Naive thymus-derived CD8-positive, alpha-beta T cell (primary cell): ENCODE measurements at regions not wholly inside any gene's neighbourhood (a gene's known extent, or its start where the extent isn't known, plus 50 kb on each side); places are given as distances from the start of the nearest gene placed in this dataset.
A peak's percentile ranks its signal among the peaks of the same experiment; 100 is the strongest.
"Not testable (repeated sequence)": the region's sequence is repeated elsewhere in the genome, so short reads cannot be mapped to it uniquely, and the experiment has no call there.

Experiments used
- ATAC-seq, 2 donors: fragments of 150-1000 bp; cut with Tn5 transposase in 1 of 2; sonication (Bioruptor Pico), chemical (Tn5 transposase) in 1 of 2; 1 replicate in 1 of 2; 2 replicates in 1 of 2; pipeline ENCODE4 v1.10.0; 2021; ENCODE audit warnings: mild to moderate bottlenecking in 2 of 2, moderate library complexity in 2 of 2
- POLR2A ChIA-PET: fragments of 350-600 bp; sonication (Branson Sonifier 250); formaldehyde crosslinking; loops from one replicate; lab custom pipeline; 2021; ENCODE audit warnings: antibody characterized with exemption; lab: Charles Lee
- DNase-seq, 10 donors: peaks; one replicate each; pipeline versions ENCODE4 v3.0.0 to v3.0.0-alpha.2; 2020 to 2022
- H3K27ac Mint-ChIP-seq, 10 donors: one replicate each; pipeline ENCODE4 v1.8.0; 2020 to 2022; ENCODE audit warnings: mild to moderate bottlenecking in 10 of 10, mixed read lengths in 10 of 10, moderate library complexity in 4 of 10, inconsistent platforms in 1 of 10
- H3K27me3 Mint-ChIP-seq, 5 donors: one replicate each; pipeline ENCODE4 v1.8.0; 2021 to 2022; ENCODE audit warnings: mixed read lengths in 5 of 5
- H3K36me3 Mint-ChIP-seq, 3 donors: one replicate each; pipeline ENCODE4 v1.8.0; 2020 to 2022; ENCODE audit warnings: mixed read lengths in 3 of 3, mild to moderate bottlenecking in 2 of 3, inconsistent platforms in 1 of 3
- H3K4me1 Mint-ChIP-seq, 4 donors: one replicate each; pipeline ENCODE4 v1.8.0; 2021 to 2022; ENCODE audit warnings: mixed read lengths in 4 of 4
- H3K4me3 Mint-ChIP-seq, 10 donors: one replicate each; pipeline ENCODE4 v1.8.0; 2020 to 2022; ENCODE audit warnings: mild to moderate bottlenecking in 10 of 10, mixed read lengths in 10 of 10, moderate library complexity in 6 of 10, inconsistent platforms in 1 of 10
- H3K9me3 Mint-ChIP-seq, 9 donors: one replicate each; pipeline ENCODE4 v1.8.0; 2020 to 2022; ENCODE audit warnings: mixed read lengths in 9 of 9, mild to moderate bottlenecking in 3 of 9, inconsistent platforms in 1 of 9, moderate library complexity in 1 of 9

DNA sequence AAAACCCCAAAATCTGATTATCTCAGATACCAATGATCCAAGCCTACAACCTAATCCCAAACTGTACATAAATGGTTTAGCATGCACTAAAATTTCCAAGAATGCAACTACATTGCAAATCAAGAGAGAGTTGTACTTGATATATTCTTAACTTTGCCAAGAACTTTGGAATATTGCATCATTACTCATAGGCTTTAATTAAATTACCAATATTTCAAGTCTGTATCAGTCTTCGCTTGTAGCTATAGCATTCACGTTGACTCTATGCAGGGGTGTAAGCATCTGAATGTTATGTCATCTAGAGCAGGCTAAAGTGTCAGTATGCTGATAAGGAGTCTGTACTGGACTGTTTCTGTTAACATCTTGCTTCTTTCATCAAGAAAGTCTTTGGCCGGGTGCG, 56.3 kb downstream of the FOXI3 start:
- Mint-ChIP-seq H3K4me3 (no peak overlapping the region), H3K36me3 (no peaks in the 10 kb centered on the region), H3K27ac (no peak overlapping the region), H3K9me3 (peaks cover 0 to 6% (median 0%) of the 10 kb centered on the region in 9 donors), H3K27me3 (peaks cover 0 to 32% (median 7%) of the 10 kb centered on the region in 5 donors), H3K4me1 (no peaks in the 10 kb centered on the region)
- ATAC-seq, result no peak
- DNase-seq, result no peak
- POLR2A ChIA-PET, result no interaction called here

DNA sequence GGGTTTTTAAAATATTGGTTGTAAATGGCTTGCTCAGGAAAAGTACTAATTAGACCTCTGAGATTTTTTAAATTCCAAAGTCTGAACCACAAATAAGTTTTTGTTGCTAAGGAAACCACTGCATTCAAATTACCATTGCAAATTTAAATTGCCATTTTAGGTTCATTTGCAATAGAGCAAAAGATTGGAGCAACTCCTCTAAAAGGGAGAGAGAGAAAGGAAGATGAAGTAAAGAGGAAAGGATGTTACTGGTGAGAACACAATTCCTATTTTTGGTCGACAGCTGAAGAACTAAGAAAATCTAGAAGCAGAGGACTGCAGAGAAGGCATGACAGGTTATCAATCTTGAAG, 74.9 kb downstream of the FOXI3 start:
- Mint-ChIP-seq H3K9me3 (peaks cover 0 to 14% (median 6%) of the 10 kb centered on the region in 9 donors), H3K27me3 (peaks cover 6 to 14% (median 9%) of the 10 kb centered on the region in 5 donors), H3K36me3 (peaks cover 0 to 6% (median 0%) of the 10 kb centered on the region in 3 donors), H3K4me1 (no peaks in the 10 kb centered on the region), H3K27ac (no peak overlapping the region), H3K4me3 (no peak overlapping the region)
- ATAC-seq, result no peak
- POLR2A ChIA-PET, result no interaction called here
- DNase-seq, result no peak

DNA sequence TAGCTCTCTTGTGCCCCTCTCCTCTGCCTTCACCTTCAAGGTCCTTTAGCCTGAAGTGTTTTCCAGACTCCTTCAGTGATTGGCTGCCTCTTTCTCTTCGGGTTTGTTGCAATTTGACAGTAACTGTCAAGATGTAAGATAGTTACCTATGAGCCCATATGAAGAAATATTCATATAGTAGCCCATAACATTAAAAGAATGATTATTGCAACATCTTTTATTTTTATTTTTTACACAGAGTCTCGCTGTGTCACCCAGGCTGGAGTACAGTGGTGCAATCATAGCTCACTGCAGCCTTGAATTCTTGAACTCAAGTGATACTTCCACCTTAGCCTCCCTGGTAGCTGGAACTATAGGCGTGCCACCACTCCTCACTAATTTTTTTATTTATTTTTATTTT, 80.5 kb downstream of the FOXI3 start:
- DNase-seq, result no peak
- Mint-ChIP-seq H3K27me3 (peaks cover 1 to 19% (median 5%) of the 10 kb centered on the region in 5 donors), H3K4me3 (no peak overlapping the region), H3K4me1 (no peaks in the 10 kb centered on the region), H3K9me3 (peaks cover 0 to 14% (median 2%) of the 10 kb centered on the region in 9 donors), H3K36me3 (peaks cover 0 to 6% (median 0%) of the 10 kb centered on the region in 3 donors), H3K27ac (no peak overlapping the region)
- ATAC-seq, result no peak
- POLR2A ChIA-PET, result no interaction called here

DNA sequence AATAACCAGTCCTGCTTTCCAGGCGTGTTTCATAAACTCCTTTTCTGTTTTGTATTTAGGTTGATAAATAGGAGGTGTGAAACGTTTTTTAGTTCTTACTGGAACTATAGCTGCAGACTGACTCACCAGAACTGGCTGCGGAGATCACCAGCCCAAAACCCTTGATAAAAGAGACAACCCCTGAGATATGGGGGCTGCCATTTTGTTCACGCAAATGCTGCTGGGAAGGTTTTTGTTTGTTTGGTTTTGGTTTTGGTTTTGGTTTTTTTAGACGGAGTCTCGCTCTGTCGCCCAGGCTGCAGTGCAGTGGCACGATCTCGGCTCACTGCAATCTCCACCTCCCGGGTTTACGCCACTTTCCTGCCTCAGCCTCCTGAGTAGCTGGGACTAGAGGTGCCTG, 87.1 kb downstream of the FOXI3 start:
- H3K4me3 Mint-ChIP-seq, H3K4me1 Mint-ChIP-seq, ATAC-seq, H3K27ac Mint-ChIP-seq, DNase-seq, H3K36me3 Mint-ChIP-seq, H3K9me3 Mint-ChIP-seq, POLR2A ChIA-PET: not testable (repeated sequence)
- H3K27me3 Mint-ChIP-seq, result peaks cover 0 to 11% (median 2%) of the 10 kb centered on the region in 5 donors

DNA sequence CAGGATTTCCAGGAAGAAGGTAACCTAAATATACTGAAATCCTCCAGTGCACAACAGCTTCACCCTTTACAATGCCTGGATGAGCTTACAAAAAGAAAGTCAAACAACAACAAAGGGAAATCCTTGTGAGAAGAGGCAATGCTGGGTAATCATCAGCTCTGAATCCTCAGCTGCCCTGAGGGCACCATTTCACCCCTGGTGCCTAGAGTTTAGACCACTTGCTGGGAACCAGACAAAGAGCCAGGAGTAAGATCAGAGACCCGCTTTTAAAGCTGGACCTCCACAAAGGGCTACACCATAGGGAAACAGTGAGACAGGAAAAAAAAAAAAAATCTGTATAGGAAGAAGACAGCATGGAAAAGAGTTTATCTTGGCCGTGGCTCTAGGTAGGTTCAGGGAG, 97.0 kb downstream of the FOXI3 start:
- POLR2A ChIA-PET, result no interaction called here

DNA sequence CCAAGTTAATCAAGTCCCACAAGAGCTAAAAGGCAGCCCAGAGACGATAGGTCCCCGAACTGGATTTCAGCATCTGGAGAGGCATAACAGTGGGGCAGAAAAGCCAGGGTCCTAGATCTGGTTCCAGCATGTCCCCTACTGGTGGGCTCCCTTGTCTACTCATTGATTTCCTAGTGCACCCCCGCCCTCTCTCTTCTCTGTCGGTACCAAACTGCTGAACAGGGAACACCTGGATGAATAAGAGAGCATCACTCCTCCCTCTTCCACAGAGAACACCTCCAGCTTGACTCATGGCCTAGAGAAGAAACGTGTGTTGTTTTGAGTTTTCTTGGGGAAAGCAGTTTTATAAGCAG, 101.3 kb downstream of the FOXI3 start:
- peaks cover 2 to 12% (median 8%) of the 10 kb centered on the region in 4 donors for H3K4me1 Mint-ChIP-seq
- POLR2A ChIA-PET, result no interaction called here
- H3K36me3 Mint-ChIP-seq, result peaks cover 0 to 2% (median 0%) of the 10 kb centered on the region in 3 donors
- peaks cover 23 to 66% (median 39%) of the 10 kb centered on the region in 5 donors for H3K27me3 Mint-ChIP-seq
- no peaks in the 10 kb centered on the region for H3K9me3 Mint-ChIP-seq
- peak overlapping the region in 2 of 10 donors; percentile 39 to 44 for H3K27ac Mint-ChIP-seq
- DNase-seq (no peak), ATAC-seq (no peak)
- peak overlapping the region in 8 of 10 donors; percentile 46 to 80 (median 70) for H3K4me3 Mint-ChIP-seq

More for the DNA sequence above, 97.0 kb downstream of the FOXI3 start:
- H3K4me3 Mint-ChIP-seq, result no peak overlapping the region
- no peak for ATAC-seq
- no peak overlapping the region for H3K27ac Mint-ChIP-seq
- DNase-seq, result no peak
- H3K27me3 Mint-ChIP-seq, result peaks cover 15 to 41% (median 28%) of the 10 kb centered on the region in 5 donors
- peaks cover 2 to 6% (median 6%) of the 10 kb centered on the region in 4 donors for H3K4me1 Mint-ChIP-seq
- H3K9me3 Mint-ChIP-seq, result peaks cover 0 to 2% (median 0%) of the 10 kb centered on the region in 9 donors
- peaks cover 0 to 2% (median 0%) of the 10 kb centered on the region in 3 donors for H3K36me3 Mint-ChIP-seq

DNA sequence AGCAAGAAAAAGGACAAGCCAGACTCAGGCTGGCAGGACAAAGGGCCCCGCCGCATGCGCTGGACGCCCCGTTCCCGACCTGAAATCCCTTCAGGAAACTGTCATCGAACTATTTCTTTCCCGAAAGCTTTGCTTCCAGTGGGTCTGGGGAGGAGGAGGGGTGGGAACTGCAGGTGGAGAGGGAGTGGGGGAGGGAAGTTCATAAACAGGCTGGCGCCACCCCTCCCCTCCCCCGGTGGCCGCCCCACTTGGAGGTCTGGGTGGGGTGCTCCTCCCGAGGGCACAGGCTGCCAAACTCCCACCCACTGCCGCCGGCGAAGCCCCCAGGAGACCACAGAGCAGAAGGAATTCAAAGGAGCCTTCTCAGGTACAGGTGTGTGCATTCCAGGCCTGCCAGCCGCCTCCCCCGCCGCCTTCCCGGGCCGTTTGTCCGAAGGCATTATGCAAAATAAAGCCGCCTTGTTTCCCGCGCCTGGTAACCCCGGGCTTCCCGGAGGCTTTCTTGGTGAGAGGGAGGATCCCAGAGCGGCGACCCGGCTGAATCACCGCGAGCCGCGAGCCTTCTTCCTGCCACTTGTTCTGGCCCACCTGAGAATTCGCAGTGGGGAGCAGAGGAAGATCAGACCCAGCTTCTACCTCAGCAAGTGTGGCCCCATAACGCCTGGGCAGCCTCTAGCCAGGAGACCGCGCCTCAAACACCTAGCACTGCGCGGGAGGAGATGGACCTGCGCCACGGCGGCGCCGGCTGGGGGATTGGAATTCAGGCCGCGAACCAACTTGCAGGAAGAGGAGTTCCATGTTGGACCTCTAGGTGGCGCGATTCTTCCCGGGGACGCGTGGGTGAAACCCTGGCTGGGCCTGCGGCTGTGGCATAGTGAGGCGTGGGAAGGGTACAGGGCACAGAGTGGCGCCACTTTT, 101.9 kb downstream of the FOXI3 start:
- DNase-seq, result peak in 9 of 10 donors; percentile 26 to 64 (median 54)
- H3K27me3 Mint-ChIP-seq, result peaks cover 21 to 66% (median 42%) of the 10 kb centered on the region in 5 donors
- peaks cover 0 to 2% (median 0%) of the 10 kb centered on the region in 3 donors for H3K36me3 Mint-ChIP-seq
- peaks cover 2 to 12% (median 8%) of the 10 kb centered on the region in 4 donors for H3K4me1 Mint-ChIP-seq
- POLR2A ChIA-PET, result no interaction called here
- peak overlapping the region in 1 of 10 donors; percentile 44 for H3K27ac Mint-ChIP-seq
- H3K9me3 Mint-ChIP-seq, result no peaks in the 10 kb centered on the region
- peak; percentile 28 to 50 for ATAC-seq
- H3K4me3 Mint-ChIP-seq, result peak overlapping the region; percentile 64 to 80 (median 74)

DNA sequence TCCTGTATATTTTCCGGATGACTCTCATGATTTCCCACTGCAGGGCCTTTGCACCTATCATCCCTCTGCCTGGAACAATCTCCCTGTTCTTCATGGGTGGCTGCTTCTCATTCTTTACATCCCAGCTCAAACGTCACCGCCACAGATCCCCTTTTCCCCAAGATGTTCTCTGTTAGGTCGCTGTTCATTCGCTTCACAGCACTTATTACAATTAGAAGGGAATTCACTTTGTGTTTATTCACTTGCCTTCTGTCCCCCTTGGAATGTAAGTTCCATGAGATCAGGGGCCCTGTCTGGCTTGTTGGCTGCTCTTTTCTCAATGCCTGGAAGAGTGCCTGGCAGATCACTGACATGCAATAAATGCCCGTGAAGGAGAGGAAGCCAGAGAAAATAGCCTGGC, 106.7 kb downstream of the FOXI3 start:
- peaks cover 0 to 6% (median 0%) of the 10 kb centered on the region in 9 donors for H3K9me3 Mint-ChIP-seq
- POLR2A ChIA-PET, result no interaction called here
- H3K4me1 Mint-ChIP-seq, result peaks cover 3 to 12% (median 8%) of the 10 kb centered on the region in 4 donors
- ATAC-seq, result no peak
- no peak for DNase-seq
- H3K27me3 Mint-ChIP-seq, result peaks cover 11 to 39% (median 26%) of the 10 kb centered on the region in 5 donors
- no peaks in the 10 kb centered on the region for H3K36me3 Mint-ChIP-seq
- H3K27ac Mint-ChIP-seq, result no peak overlapping the region
- H3K4me3 Mint-ChIP-seq, result no peak overlapping the region

DNA sequence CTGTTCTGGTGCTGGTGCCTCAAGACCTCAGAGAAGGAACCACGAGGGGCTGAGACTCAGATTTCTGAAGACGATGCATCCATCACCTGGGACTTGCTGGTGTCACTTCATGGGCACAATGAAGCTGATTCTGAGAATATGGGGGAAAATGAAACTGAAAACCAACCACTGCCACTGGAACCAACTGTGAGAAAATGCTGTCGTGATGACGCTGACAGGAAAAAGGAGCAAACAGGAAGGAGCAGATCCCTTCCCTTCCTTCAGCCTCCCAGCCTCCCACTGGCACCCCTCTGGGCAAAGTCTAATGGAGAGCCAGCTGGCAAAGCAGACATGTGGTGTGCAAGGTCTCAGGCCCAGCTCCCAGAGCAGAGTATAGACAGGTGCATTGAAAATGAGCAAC, 109.7 kb downstream of the FOXI3 start:
- ATAC-seq (no peak), DNase-seq (no peak)
- Mint-ChIP-seq H3K27me3 (peaks cover 0 to 22% (median 11%) of the 10 kb centered on the region in 5 donors), H3K4me3 (peak overlapping the region in 3 of 10 donors; percentile 8 to 58 (median 41)), H3K4me1 (peaks cover 0 to 4% (median 3%) of the 10 kb centered on the region in 4 donors), H3K27ac (no peak overlapping the region), H3K9me3 (peaks cover 0 to 11% (median 0%) of the 10 kb centered on the region in 9 donors), H3K36me3 (peaks cover 0 to 3% (median 3%) of the 10 kb centered on the region in 3 donors)
- POLR2A ChIA-PET, result no interaction called here

DNA sequence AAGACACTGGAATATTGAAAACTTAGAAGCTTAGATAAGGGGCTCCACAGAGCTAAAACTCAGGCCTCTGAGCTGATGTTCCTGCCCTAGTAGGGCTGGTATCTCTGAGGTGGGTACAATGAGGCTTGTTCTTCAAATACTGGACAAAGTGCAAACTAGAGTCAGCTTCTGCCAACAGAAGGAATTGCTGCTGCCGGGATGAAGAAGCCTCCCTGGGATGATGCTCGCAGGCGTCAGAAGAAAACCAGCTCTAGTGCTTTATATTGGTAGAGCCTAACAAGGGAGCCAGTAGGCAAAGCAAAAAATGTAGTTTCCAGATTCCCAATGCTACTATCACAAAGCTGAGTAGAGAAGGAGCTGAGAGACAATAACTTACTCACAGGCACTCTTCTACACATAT, 118.1 kb downstream of the FOXI3 start:
- Mint-ChIP-seq H3K9me3 (no peaks in the 10 kb centered on the region), H3K4me3 (no peak overlapping the region)
- POLR2A ChIA-PET, result no interaction called here

DNA sequence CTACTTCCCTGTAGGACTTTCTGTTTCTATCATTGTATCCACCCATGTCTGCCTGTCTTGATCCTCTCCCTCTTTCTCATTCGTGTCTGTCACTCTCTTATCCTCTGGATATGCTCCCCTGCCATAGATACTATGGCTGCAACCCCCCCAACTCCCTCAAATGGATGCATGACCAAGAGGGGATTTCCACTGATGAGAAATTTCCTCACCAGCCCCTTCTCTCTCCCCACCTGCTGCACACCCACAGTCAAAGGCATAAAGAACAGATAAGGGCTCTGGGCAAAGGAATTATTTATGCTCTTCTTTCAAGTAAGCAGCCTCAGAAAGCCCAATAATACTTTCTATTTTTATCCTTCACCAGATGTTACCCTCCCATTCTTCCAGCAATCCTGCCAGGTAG, 121.3 kb downstream of the FOXI3 start:
- Mint-ChIP-seq H3K27ac (no peak overlapping the region), H3K9me3 (peaks cover 0 to 1% (median 0%) of the 10 kb centered on the region in 9 donors), H3K4me1 (peaks cover 0 to 3% (median 0%) of the 10 kb centered on the region in 4 donors), H3K4me3 (no peak overlapping the region), H3K36me3 (no peaks in the 10 kb centered on the region), H3K27me3 (peaks cover 20 to 47% (median 26%) of the 10 kb centered on the region in 5 donors)
- no peak for ATAC-seq
- DNase-seq, result no peak
- POLR2A ChIA-PET, result no interaction called here

More for the DNA sequence above, 118.1 kb downstream of the FOXI3 start:
- no peak for ATAC-seq
- peaks cover 0 to 3% (median 0%) of the 10 kb centered on the region in 4 donors for H3K4me1 Mint-ChIP-seq
- H3K27me3 Mint-ChIP-seq, result peaks cover 23 to 47% (median 25%) of the 10 kb centered on the region in 5 donors
- H3K27ac Mint-ChIP-seq, result no peak overlapping the region
- H3K36me3 Mint-ChIP-seq, result no peaks in the 10 kb centered on the region
- DNase-seq, result no peak

DNA sequence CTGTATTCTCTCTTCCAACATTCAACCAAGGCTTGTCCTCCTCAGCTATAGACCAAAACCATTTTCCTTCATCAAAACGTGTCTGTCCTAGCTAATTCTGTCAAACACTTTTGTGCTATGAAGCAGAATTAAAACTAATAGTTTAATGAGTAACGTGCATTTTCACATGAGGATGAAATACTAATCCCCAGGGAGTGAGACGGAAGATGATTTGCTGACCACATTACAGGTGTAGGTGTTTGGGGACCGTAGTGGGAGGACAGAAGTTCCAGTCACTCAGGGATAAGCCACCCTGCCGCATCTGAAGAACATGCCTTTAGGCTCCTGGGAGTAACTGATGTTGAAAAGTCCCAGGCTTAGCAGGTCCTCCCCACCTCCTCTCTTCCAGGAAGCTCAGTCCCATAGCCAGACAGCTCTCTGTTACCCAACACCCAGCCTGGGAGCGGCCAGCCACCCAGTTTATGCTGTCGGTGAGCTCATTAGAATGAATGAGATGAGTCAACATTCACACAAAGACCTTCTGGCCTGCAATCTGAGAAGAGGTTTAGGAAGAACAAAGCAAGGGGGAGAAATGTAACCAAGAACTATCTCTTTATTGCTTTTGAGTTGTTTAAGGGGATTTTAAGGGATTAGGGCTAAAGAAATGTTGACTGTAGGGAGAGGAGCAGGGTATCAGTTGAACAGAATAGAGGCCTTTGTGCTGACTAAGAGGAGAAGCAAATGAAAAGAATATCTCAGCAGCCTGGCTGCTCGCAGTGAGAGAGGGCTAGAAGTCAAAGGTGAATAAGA, 122.5 kb downstream of the FOXI3 start:
- H3K4me1 Mint-ChIP-seq, result peaks cover 0 to 3% (median 0%) of the 10 kb centered on the region in 4 donors
- H3K9me3 Mint-ChIP-seq, result peaks cover 0 to 1% (median 0%) of the 10 kb centered on the region in 9 donors
- DNase-seq (no peak), ATAC-seq (no peak)
- POLR2A ChIA-PET, result no interaction called here
- H3K27ac Mint-ChIP-seq, result no peak overlapping the region
- H3K4me3 Mint-ChIP-seq, result no peak overlapping the region
- H3K36me3 Mint-ChIP-seq, result no peaks in the 10 kb centered on the region
- H3K27me3 Mint-ChIP-seq, result peaks cover 15 to 47% (median 22%) of the 10 kb centered on the region in 5 donors
